Kidney tubule cell (primary cell): ENCODE measurements at regions not wholly inside any gene's neighbourhood (a gene's known extent, or its start where the extent isn't known, plus 50 kb on each side); places are given as distances from the start of the nearest gene placed in this dataset.
A peak's percentile ranks its signal among the peaks of the same experiment; 100 is the strongest.
"Not testable (repeated sequence)": the region's sequence is repeated elsewhere in the genome, so short reads cannot be mapped to it uniquely, and the experiment has no call there.

Source experiments
- DNase-seq: peaks from one replicate; pipeline ENCODE4 v3.0.0-alpha.2; 2018; ENCODE audit warnings: low spot score

DNA sequence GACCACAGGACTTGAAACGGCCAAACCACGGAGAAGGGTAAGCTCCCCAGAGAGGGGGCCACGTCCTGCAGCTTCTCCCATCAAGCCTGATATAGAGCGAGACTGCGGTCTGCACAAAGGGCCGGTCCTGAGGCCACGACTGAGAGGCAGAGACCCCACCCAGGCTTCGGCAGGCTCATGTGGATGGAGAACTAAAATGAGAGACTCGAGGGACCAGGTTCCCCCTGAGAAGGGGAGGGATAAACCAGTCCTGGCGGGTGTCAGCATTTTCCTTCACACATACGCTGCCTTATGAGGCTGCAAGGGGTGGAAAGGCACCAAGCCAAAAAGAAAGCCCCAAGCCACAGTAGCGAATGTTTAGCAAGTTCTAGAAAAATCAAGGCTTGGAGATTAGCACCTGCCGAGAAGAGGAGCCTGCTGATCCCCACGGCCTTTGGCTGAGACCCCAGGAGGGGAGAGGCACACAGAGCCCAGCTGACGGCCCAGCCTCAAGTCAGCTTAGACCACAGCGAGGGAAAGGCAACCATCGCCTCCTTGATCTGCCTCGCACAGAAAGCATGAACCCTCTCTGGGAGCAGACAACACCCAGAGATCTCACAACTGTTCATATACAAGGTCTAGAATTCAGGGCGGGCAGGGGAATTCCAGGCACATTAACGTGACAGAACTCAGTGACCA is 92.6 kb upstream of the RNF32 start:
- DNase-seq = no peak

- no peak for DNase-seq
Observed at GRCh38 chr7:156545979-156546378, 94.6 kb upstream of the RNF32 start.

DNA sequence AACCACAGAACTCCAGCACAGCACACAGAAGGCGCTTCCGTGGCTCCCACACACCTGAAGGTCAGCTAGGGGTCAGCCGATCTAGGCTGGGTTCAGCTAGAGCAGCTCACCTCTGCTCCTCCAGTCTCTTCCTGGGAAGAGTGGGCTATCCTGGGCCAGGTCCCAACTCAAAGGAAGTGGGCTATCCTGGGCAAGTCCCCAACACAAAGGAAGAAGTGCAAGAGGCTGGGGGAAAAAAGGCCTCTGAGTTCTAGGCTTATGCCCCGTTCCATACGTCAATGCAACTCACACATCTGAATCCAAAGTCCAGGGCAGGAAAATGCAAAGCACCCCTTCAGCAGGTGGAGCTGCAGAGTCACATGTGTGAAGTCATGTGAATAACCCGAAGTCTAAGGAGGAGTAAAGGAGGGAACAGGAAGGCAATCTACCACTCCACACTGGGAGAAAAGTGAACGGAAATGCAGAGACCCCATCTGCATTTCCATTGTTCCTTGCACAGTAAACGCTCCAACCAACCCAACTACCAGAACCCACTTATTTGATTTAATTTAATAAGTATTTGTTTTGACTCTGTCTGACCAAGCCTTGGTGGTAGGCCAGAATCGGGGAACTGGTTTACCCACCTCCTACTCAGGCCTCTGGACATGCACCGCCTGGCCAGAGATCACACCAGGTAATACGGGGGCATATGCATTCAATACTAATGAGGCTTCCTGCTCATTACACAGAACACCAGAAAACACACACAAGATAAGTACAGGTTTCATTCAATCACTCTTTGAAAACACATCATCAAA is 95.5 kb upstream of the RNF32 start:
- DNase-seq = no peak

- DNase-seq = no peak
Observed at GRCh38 chr7:156543699-156544598, 96.6 kb upstream of the RNF32 start.

DNA sequence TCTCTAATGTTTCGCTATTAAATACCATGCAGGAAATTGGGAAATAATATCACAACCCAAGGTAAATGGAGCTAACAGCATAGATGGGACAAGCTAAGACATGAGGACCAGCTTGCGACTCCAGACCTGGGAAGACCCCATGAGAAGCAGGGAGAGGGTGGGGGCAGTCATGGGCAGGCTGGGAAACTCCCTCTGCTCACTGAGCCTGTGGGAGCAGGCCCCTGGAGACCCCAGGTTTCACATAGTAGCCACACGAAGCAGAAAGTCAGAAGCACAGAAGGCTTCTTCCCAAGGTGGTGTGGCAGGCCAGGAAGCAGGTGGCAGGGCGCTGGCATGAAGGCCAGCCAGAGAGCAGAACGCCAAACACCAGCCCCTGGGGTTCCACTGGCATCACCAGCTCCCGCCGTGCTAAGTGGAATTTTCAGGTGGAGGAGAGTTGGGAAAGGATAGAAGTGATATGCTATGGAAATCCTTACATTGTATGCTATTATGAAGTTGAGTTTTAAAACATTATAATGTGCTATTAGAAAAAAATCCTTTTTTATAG is 99.9 kb upstream of the RNF32 start:
- no peak for DNase-seq

GRCh38 chr7:156539999-156540398 is 100.6 kb upstream of the RNF32 start:
- DNase-seq = no peak

DNA sequence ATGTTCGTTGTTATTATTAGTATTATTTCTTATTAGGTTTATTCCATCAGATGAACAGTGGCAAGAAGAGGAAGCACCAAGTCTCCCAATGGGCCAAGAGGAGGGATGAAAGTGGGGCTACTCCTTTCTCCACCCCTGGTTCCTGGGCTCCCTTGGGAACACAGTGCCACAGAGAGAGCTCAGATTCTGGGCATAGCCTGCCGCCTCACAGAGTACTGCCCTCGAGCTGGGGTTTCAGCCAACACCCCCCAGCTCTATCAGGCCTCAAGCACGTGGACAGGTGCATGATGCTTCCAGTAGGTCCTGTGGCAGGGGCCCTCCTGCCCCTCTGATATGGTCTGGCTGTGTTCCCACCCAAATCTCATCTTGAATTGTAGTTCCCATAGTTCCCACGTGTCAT is 103.6 kb upstream of the RNF32 start:
- no peak for DNase-seq

- DNase-seq = no peak
Observed at GRCh38 chr7:156534925-156535324, 105.6 kb upstream of the RNF32 start.

DNA sequence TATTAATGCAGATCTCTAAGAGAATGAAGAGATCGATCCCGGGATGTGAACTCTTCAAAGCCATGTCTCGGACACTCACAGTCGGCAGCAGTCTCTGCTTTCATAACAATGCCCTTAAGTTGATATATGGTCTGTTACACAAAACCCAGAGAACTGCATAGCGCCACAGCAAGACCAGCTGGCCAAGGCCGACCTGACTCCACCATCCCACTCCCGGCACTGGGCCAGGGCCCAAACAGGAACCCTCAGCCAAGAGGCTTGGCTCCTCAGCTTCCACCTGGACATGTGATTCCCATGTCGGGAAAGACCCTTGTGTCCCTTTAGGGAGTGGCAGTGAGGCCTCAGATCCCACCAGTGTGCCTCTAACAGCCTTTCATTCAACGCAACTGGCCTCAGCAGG is 106.6 kb upstream of the RNF32 start:
- no peak for DNase-seq

DNA sequence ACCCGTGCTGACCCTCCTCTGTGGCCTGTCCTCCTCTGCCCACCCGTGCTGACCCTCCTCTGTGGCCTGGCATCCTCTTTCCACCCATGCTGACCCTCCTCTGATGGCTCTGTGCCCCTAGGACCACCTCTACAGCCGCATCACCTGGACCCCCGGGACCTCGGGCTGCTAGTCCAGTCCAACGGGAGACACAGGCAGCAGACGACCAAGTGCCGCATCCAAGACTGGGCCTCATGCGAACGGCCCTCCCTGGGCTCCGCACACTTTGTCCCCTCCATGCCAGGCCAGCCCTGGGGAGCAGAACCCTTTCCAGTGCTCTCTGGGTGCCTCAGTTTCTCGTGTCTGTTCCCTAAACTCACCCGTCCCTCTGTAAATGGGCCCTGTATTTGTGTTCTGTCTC is 107.2 kb upstream of the RNF32 start:
- DNase-seq = no peak

- DNase-seq = no peak
Observed at GRCh38 chr7:156532016-156532602, 108.5 kb upstream of the RNF32 start.

DNA sequence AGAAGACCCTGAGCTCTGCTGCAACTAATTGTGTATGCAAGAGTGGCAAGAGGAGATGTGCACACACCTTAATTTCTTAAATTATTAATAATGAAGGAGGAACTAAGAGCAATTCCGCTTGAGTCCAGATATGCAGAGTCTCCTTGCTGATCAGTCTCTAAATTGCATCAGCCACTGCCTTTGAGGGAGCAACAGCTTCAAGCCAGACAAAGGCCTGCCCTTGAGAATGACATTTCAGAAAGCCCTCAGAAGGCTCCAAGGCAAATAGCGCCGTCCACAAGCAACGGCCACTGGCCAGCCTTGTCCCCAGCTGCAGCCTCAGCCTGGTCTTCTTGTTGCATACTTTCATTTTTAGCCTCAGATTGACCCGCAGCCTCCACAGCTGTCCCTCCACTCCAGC is 110.6 kb upstream of the RNF32 start:
- no peak for DNase-seq

- DNase-seq = peak; percentile 86
Observed at GRCh38 chr7:156527458-156527890, 113.1 kb upstream of the RNF32 start.

DNA sequence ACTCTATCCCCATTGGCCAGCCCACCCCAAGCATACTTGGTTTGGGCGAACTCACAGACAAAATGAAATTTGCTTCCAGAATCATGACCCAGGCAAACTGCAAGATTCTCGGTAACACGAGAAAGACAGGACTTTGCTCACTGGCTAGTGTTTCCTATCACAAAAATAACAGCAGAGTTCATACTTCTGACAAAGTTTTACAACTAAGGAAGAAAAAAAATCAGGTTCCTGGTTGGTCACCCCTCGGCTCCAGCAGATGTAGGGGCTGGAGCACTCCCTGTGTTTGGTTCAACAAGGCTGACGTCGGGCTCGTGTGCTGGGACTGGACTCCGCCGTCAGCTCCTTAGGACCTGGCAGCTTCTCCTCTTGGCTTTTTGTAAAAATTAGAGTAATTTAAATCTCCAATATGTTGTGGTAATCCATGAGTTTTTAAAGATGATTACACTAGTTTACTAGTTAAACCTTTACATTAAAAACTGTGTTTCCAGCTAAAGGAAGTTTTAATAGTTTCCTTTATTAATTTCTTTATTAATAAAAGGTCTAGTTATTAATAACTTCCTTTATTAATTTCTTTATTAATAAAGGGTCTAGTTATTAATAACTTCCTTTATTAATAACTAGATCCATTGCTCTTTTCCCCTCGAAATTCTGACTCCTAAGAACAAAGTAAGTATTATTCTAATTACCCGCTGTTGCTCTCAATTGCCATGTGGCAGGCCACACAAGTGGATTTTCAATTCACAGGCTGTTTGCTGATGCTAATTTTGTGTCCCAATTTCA is 115.6 kb upstream of the RNF32 start:
- no peak for DNase-seq

- no peak for DNase-seq
Observed at GRCh38 chr7:156523447-156524048, 117.0 kb upstream of the RNF32 start.

DNA sequence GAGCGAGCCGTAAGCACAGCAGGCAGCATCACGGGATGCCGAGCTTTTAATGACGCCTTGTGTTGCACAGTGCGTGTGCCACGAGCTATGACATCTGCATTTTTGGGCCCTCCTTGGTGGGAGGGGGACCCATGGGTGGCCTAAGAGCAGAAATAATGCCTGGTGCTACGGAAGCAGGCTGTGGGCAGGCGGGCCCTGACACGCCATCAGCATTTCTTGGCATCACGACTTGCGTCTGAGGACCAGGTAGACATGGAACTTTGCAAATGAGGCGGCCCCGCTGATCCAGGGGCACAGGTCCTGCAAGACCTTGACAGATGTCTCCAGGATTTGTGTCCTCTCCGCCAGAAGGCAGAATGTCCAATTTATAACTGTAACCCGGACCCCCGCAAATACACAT is 117.8 kb upstream of the RNF32 start:
- DNase-seq = no peak

DNA sequence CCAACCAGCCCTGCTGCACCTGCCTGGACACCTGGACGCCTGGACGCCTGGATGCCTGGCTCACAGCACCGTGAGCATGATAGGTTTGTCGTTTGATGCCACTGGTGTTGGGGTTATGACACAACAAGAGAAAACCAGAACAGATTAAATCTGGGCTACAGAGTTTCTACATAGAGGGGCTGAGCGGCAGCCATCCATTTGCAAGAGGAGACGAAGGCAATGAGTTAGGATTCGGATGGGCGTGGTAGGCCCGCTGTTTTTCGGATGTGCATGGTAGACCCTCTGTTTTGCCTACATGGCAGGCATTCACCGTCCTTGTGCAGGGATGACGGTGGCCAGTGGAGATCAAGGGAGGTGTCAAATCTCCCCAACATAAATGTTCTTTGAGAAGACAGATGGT is 121.5 kb upstream of the RNF32 start:
- no peak for DNase-seq

- no peak for DNase-seq
Observed at GRCh38 chr7:156518466-156518865, 122.1 kb upstream of the RNF32 start.

GRCh38 chr7:156517858-156518257 is 122.7 kb upstream of the RNF32 start:
- not testable (repeated sequence) for DNase-seq

GRCh38 chr7:156516791-156517378 is 123.7 kb upstream of the RNF32 start:
- no peak for DNase-seq
